GM18520 (cell line): ENCODE measurements at regions not wholly inside any gene's neighbourhood (a gene's known extent, or its start where the extent isn't known, plus 50 kb on each side); places are given as distances from the start of the nearest gene placed in this dataset.

Experiments
- ATAC-seq: cut with Tn5 transposase; IDR thresholded peaks from one replicate; pipeline ENCODE4 v1.9.1; 2021; ENCODE audit not compliant: unreplicated experiment

- no peak for ATAC-seq
Measured at GRCh38 chr2:217026161-217026560, 166.3 kb upstream of the TNP1 start.

- no peak for ATAC-seq
Measured at GRCh38 chr2:217023611-217024010, 163.7 kb upstream of the TNP1 start.

GRCh38 chr2:217017456-217018252 is 157.8 kb upstream of the TNP1 start:
- no peak for ATAC-seq

- no peak for ATAC-seq
Measured at GRCh38 chr2:217016796-217017419, 157.0 kb upstream of the TNP1 start.

- ATAC-seq: no peak
Measured at GRCh38 chr2:217014328-217015105, 154.7 kb upstream of the TNP1 start.

GRCh38 chr2:217013926-217014325 is 154.1 kb upstream of the TNP1 start:
- ATAC-seq: no peak

DNA sequence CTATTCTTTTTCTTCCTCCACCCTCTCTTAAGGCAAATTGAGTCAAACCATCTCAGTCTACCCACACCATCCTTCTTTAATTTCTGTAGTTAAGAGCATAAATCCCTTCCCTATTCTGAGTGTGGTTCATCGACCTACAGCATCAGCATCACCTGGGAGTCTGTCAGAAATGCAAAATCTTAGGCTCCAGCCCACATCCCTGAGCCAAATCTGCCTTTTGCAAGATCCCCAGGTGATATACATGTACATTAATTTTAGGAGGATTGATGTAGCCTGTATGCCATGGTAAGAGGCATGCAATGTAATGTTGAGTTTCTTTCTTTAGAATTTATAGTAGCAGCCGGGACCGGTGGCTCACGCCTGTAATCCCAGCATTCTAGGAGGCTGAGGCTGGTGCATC is 151.7 kb upstream of the TNP1 start:
- no peak for ATAC-seq

DNA sequence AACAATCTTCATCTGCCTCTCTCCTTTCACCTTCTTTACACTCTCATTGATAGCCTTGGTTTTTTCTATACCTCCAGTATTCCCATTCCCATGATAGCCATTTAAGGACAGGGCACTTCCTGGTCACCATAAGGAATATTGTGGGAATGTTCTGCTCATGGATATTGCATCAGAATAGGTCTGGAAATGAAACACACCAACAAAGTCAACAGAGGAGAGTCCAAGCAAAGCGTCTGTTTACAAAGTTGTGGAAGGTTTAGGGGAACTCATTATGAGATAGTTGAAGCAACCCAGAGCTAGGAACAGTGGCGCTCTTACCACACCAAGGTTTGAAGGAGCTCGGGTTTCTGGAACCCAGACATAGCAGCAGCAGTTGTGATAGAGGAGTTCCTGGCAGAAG is 150.3 kb upstream of the TNP1 start:
- no peak for ATAC-seq

GRCh38 chr2:217008794-217009193 is 148.9 kb upstream of the TNP1 start:
- ATAC-seq: no peak

GRCh38 chr2:217006217-217006616 is 146.4 kb upstream of the TNP1 start:
- no peak for ATAC-seq

GRCh38 chr2:217004656-217005055 is 144.8 kb upstream of the TNP1 start:
- no peak for ATAC-seq

GRCh38 chr2:217001740-217002139 is 141.9 kb upstream of the TNP1 start:
- ATAC-seq: no peak

GRCh38 chr2:217000406-217000805 is 140.5 kb upstream of the TNP1 start:
- ATAC-seq: no peak

- ATAC-seq: no peak
Measured at GRCh38 chr2:216996279-216996845, 136.5 kb upstream of the TNP1 start.

GRCh38 chr2:216994353-216994854 is 134.5 kb upstream of the TNP1 start:
- no peak for ATAC-seq

DNA sequence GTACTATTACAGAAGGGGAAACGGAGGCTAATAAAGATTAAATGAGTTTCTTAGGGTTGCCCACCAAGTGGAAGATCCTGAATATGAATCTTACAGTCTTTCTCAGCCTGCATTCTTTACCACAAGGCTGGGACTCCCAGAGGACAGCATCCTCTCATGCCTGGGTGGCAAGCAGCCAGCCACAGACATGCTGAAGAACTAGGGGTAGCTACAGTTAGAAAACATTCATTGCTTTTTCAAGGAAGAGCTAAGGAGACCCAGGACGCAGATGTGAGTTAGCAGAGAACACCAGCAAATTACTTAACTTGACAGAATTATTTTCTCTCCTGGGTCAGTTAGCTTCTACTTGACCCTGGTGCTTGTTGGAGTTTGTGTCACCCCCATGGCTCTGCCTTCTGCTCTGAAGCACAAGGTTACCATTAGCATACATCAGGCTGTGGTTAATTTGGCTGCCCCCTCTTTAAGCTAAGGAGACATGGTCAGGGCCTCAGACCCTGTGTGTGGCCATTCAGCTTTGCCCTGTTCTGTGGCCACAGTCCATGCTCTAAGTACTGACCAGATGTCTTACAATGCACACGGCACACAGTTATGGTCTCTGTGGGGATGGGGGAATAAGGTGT is 132.3 kb upstream of the TNP1 start:
- ATAC-seq: no peak

DNA sequence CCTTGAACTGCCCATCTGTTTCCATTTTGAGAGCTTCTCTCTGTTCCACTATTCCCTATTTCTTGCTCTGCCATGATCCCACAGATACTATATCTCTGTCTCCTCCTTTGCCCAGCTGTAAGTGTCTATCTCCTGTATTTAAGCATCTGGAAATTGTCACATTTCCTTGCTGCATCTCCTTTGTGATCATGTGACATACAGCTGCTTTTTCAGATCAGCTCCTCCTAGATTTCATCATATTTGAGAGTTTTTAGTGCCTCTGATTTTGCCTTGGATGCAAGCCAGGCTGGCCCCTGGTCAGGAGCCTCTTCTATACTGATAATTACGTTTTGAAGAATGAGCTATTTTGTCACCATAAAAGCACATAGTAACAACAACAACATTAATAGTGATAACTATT is 131.7 kb upstream of the TNP1 start:
- no peak for ATAC-seq

DNA sequence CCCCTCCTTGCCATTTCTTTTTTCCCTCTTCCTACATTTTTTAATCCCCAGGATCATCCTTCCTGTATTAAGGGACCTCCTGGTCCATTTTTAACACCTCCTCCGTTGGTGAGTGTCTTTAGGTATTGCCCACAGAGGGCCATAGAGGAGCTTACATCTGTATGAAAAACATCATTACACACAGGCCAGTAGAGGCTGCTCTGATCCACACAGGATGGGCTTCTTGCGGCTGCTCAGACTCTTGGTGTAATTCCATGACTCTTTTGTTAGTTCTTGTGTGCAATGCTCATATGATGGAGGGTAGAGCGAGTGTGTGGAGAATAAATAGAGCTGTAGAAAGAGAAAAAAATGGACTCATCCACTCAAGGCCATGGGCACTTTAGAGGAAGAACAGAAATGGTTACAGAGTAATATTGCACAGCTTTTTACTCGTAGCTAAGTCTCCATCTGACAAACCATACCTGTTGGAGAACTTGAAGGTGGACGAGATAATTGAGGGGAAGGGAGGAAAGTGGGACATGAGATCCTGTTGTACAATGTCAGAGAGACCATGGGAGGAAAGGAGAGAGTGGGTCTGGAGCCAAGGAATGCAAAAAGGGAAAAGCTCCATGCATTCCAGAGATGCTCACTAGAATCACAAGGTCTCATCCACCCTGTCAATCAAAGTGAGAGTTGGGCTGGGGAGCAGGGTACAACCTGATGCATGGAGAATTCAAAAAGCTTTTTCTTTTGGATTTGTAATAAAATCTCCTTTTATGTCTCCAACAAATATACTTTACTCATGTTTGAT is 129.7 kb upstream of the TNP1 start:
- no peak for ATAC-seq

GRCh38 chr2:216987252-216987821 is 127.5 kb upstream of the TNP1 start:
- ATAC-seq: no peak

DNA sequence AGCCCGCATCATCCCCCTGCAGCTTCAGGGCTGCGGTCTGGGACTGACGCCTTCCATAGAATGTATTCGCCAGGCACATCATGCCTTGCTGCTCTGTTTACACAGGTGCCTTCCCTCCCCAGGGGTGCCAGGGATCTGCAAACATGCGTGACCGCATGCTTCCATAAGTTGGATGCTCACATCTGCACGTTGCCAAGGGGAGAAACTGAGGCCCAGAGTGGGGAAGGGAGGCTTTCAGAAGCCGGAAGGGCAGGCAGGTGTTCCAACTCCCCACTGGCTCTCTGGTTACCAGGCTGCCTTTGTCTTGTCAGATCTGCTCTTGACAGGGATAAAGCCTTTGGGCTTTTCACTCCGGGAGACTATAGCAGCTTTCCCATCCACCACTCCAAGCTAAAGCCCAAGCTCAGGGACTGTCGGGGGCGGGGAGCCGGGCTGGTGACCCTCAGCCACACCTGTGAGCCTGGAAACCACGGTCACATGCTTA is 125.8 kb upstream of the TNP1 start:
- ATAC-seq: no peak
